22Rv1 (cell line): ENCODE measurements at regions not wholly inside any gene's neighbourhood (a gene's known extent, or its start where the extent isn't known, plus 50 kb on each side); places are given as distances from the start of the nearest gene placed in this dataset.
"Not testable (repeated sequence)": the region's sequence is repeated elsewhere in the genome, so short reads cannot be mapped to it uniquely, and the experiment has no call there.

Experiments
- CTCF ChIP-seq: fragments of 450-650 bp; IDR thresholded peaks from 2 replicates; pipeline ENCODE4 v1.5.1; 2017; ENCODE audit warnings: mild to moderate bottlenecking
- ZFX ChIP-seq: fragments of 450-650 bp; IDR thresholded peaks from 2 replicates; pipeline ENCODE4 v1.6.1; 2017; ENCODE audit warnings: antibody characterized with exemption, borderline replicate concordance

DNA sequence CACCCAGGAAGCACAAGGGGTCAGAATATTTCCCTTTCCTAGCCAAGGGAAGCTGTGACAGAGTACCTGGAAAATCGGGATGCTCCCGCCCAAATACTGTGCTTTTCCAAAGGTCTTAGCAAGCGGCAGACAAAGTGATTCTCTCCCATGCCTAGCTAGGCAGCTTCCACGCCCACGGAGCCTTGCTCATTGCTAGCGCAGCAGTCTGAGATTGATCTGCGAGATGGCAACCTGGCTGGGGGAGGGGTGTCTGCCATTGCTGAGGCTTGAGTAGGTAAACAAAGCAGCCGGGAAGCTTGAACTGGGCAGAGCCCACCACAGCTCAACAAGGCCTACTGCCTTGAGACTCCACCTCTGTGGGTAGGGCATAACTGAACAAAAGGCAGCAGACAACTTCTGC lies 1037.5 kb downstream of the RPA4 start:
- not testable (repeated sequence) for TF ChIP-seq CTCF, ZFX
